KMS-11 (cell line): ENCODE measurements at regions not wholly inside any gene's neighbourhood (a gene's known extent, or its start where the extent isn't known, plus 50 kb on each side); places are given as distances from the start of the nearest gene placed in this dataset.

ENCODE experiments used
- H2AFZ ChIP-seq: fragments of 200-600 bp; sonication (generic); 2 replicates; pipeline ENCODE4 v1.6.1; 2016; ENCODE audit warnings: antibody characterized with exemption, mixed run types, low read depth
- H3K27ac ChIP-seq: fragments of 200-600 bp; sonication (generic); 2 replicates; pipeline ENCODE4 v1.6.1; 2016; ENCODE audit warnings: mild to moderate bottlenecking, mixed run types
- H3K27me3 ChIP-seq: fragments of 200-600 bp; sonication (generic); 2 replicates; pipeline ENCODE4 v1.6.1; 2017; ENCODE audit warnings: mild to moderate bottlenecking, low read depth, mixed run types, moderate library complexity; ENCODE audit not compliant: insufficient read depth
- H3K36me3 ChIP-seq: fragments of 200-600 bp; sonication (generic); 2 replicates; pipeline ENCODE4 v1.6.1; 2017; ENCODE audit warnings: mild to moderate bottlenecking, mixed run types; ENCODE audit not compliant: insufficient read depth
- H3K4me1 ChIP-seq: fragments of 200-600 bp; sonication (generic); 2 replicates; pipeline ENCODE4 v1.6.1; 2016; ENCODE audit warnings: mild to moderate bottlenecking, low read depth, mixed run types; ENCODE audit not compliant: poor library complexity, severe bottlenecking
- H3K4me2 ChIP-seq: fragments of 200-600 bp; sonication (generic); 2 replicates; pipeline ENCODE4 v1.7.0; 2016; ENCODE audit warnings: mild to moderate bottlenecking, mixed run types
- H3K4me3 ChIP-seq: fragments of 200-600 bp; sonication (generic); IDR thresholded peaks from 2 replicates; pipeline ENCODE4 v1.6.1; 2017; ENCODE audit warnings: low read depth, low read length, mixed read lengths; ENCODE audit not compliant: insufficient read depth
- H3K79me2 ChIP-seq: fragments of 200-600 bp; sonication (generic); 2 replicates; pipeline ENCODE4 v1.6.1; 2016; ENCODE audit warnings: low read depth, mixed run types; ENCODE audit not compliant: insufficient read depth
- H3K9ac ChIP-seq: fragments of 200-600 bp; sonication (generic); 2 replicates; pipeline ENCODE4 v1.6.1; 2016; ENCODE audit warnings: mild to moderate bottlenecking, mixed run types
- H4K20me1 ChIP-seq: fragments of 200-600 bp; sonication (generic); 2 replicates; pipeline ENCODE4 v1.6.1; 2016; ENCODE audit warnings: mild to moderate bottlenecking, mixed run types; ENCODE audit not compliant: insufficient read depth
- CTCF ChIP-seq: fragments of 200-600 bp; sonication (generic); conservative IDR thresholded peaks from 2 replicates; pipeline ENCODE4 v1.6.1; 2017; ENCODE audit warnings: low read depth, mild to moderate bottlenecking, antibody characterized with exemption, low read length, moderate library complexity, mixed read lengths

- Histone ChIP-seq H3K27me3 (peaks cover 11% of the 10 kb centered on the region; the same call in 1 of the 2 replicates), H3K9ac (no peak overlapping the region), H2AFZ (no peak overlapping the region), H3K4me2 (no peak overlapping the region), H3K79me2 (no peaks in the 10 kb centered on the region), H3K4me1 (no peaks in the 10 kb centered on the region), H3K4me3 (no peak overlapping the region), H4K20me1 (no peaks in the 10 kb centered on the region), H3K36me3 (no peaks in the 10 kb centered on the region), H3K27ac (no peak overlapping the region)
- TF ChIP-seq CTCF, result no peak
Observed at GRCh38 chr16:86406056-86406455, 104.3 kb upstream of the FOXF1 start.

DNA sequence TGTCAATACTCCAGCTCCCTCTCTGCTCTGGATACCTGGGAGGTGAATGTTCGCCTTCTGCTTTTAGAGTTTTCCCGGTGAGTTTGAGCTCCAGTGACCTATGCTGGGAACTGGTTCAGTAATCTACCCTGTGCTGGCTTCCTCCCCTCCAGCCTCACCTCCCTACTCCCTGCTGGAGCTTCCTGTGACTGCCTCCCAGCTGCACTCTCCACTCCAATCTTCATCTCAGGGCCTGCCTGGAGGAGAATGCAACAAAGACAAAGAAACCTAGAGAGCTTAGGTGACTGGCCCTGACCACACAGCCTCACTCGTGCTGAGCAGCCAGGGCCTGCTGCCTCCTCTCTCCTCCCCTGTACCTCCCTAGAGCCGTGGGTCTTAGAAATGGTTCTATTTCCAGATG, 101.6 kb upstream of the FOXF1 start:
- H2AFZ ChIP-seq, result no peak overlapping the region
- H3K27ac ChIP-seq, result no peak overlapping the region
- no peak for TF ChIP-seq CTCF
- H3K27me3 ChIP-seq, result peaks cover 5% of the 10 kb centered on the region; the same call in 1 of the 2 replicates
- no peak overlapping the region for H3K4me2 ChIP-seq
- H3K9ac ChIP-seq, result no peak overlapping the region
- no peaks in the 10 kb centered on the region for H4K20me1 ChIP-seq
- H3K36me3 ChIP-seq, result no peaks in the 10 kb centered on the region
- H3K4me1 ChIP-seq, result no peaks in the 10 kb centered on the region
- H3K4me3 ChIP-seq, result no peak overlapping the region
- no peaks in the 10 kb centered on the region for H3K79me2 ChIP-seq

GRCh38 chr16:86410081-86410480, 100.2 kb upstream of the FOXF1 start:
- Histone ChIP-seq H4K20me1 (no peaks in the 10 kb centered on the region), H3K27ac (no peak overlapping the region), H3K4me3 (no peak overlapping the region), H3K27me3 (peaks cover 6% of the 10 kb centered on the region; the same call in 1 of the 2 replicates), H3K4me1 (no peaks in the 10 kb centered on the region), H3K36me3 (no peaks in the 10 kb centered on the region), H3K79me2 (no peaks in the 10 kb centered on the region), H2AFZ (no peak overlapping the region), H3K9ac (no peak overlapping the region), H3K4me2 (no peak overlapping the region)
- TF ChIP-seq CTCF, result no peak

DNA sequence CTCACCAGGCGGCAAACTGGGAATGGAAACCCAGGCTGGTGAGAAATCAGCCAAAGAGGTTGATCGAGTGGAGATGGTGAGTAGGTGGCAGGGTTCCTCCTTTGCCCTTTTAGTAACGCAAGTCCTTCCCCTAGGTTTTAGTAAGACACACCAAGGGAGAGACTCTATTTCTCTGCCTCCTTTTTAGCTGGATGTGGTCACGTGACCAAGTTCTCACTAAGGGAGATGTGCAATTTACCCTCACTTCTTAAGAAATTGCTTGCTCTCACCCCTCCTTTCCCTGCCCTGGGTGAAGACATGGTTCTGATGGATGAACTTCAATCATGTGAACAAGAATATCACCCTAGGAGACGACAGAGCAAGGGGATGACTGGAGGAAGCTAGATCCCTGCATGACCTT, 99.8 kb upstream of the FOXF1 start:
- no peak overlapping the region for H3K9ac ChIP-seq
- peaks cover 5% of the 10 kb centered on the region; the same call in 1 of the 2 replicates for H3K27me3 ChIP-seq
- H3K4me3 ChIP-seq, result no peak overlapping the region
- H3K79me2 ChIP-seq, result no peaks in the 10 kb centered on the region
- H3K4me2 ChIP-seq, result no peak overlapping the region
- H3K27ac ChIP-seq, result no peak overlapping the region
- no peak for TF ChIP-seq CTCF
- no peak overlapping the region for H2AFZ ChIP-seq
- H3K36me3 ChIP-seq, result no peaks in the 10 kb centered on the region
- H3K4me1 ChIP-seq, result no peaks in the 10 kb centered on the region
- no peaks in the 10 kb centered on the region for H4K20me1 ChIP-seq

GRCh38 chr16:86411897-86412296, 98.4 kb upstream of the FOXF1 start:
- H2AFZ ChIP-seq, result no peak overlapping the region
- no peaks in the 10 kb centered on the region for H3K79me2 ChIP-seq
- TF ChIP-seq CTCF, result no peak
- no peak overlapping the region for H3K4me2 ChIP-seq
- H3K4me1 ChIP-seq, result no peaks in the 10 kb centered on the region
- no peaks in the 10 kb centered on the region for H3K36me3 ChIP-seq
- H3K27me3 ChIP-seq, result peaks cover 4% of the 10 kb centered on the region; the same call in 1 of the 2 replicates
- no peak overlapping the region for H3K4me3 ChIP-seq
- H3K9ac ChIP-seq, result no peak overlapping the region
- no peaks in the 10 kb centered on the region for H4K20me1 ChIP-seq
- no peak overlapping the region for H3K27ac ChIP-seq
